Neural progenitor cell (in vitro differentiated cells): ENCODE measurements at regions not wholly inside any gene's neighbourhood (a gene's known extent, or its start where the extent isn't known, plus 50 kb on each side); places are given as distances from the start of the nearest gene placed in this dataset.
"Not testable (repeated sequence)": the region's sequence is repeated elsewhere in the genome, so short reads cannot be mapped to it uniquely, and the experiment has no call there.

Source experiments
- DNase-seq: peaks from one replicate; pipeline ENCODE4 v3.0.0-alpha.2; 2016; ENCODE audit warnings: low spot score
- H2AFZ ChIP-seq: fragments of 200-600 bp; sonication (generic); replicated peaks from 2 replicates; pipeline ENCODE4 v1.6.1; 2016; ENCODE audit warnings: antibody characterized with exemption
- H3F3A ChIP-seq: fragments of 200-600 bp; sonication (generic); 2 replicates; pipeline ENCODE4 v1.6.1; 2016; ENCODE audit warnings: antibody characterized with exemption, low read depth
- H3K27ac ChIP-seq: fragments of 200-600 bp; sonication (generic); 2 replicates; pipeline ENCODE4 v1.5.1; 2016; ENCODE audit warnings: mild to moderate bottlenecking
- H3K27me3 ChIP-seq: fragments of 200-600 bp; sonication (generic); 2 replicates; pipeline ENCODE4 v1.6.1; 2016; ENCODE audit warnings: mild to moderate bottlenecking, moderate library complexity
- H3K36me3 ChIP-seq: fragments of 200-600 bp; sonication (generic); 2 replicates; pipeline ENCODE4 v1.5.1; 2016
- H3K4me1 ChIP-seq: fragments of 200-600 bp; sonication (generic); 2 replicates; pipeline ENCODE4 v1.6.1; 2016; ENCODE audit warnings: mixed run types
- H3K4me2 ChIP-seq: fragments of 200-600 bp; sonication (generic); 2 replicates; pipeline ENCODE4 v1.6.1; 2016
- H3K4me3 ChIP-seq: fragments of 200-600 bp; sonication (generic); 2 replicates; pipeline ENCODE4 v1.5.1; 2016
- H3K79me2 ChIP-seq: fragments of 200-600 bp; sonication (generic); 2 replicates; pipeline ENCODE4 v1.6.1; 2016; ENCODE audit warnings: low read depth
- H3K9ac ChIP-seq: fragments of 200-600 bp; sonication (generic); 2 replicates; pipeline ENCODE4 v1.6.1; 2016
- H3K9me3 ChIP-seq: fragments of 200-600 bp; sonication (generic); 2 replicates; pipeline ENCODE4 v1.5.1; 2016; ENCODE audit warnings: low read depth
- H4K20me1 ChIP-seq: fragments of 200-600 bp; sonication (generic); 2 replicates; pipeline ENCODE4 v1.6.1; 2016; ENCODE audit warnings: low read depth
- H3K27ac Mint-ChIP-seq: 3 replicates; pipeline ENCODE4 v1.8.0; 2021; ENCODE audit warnings: mixed read lengths
- H3K27me3 Mint-ChIP-seq: 2 replicates; pipeline ENCODE4 v1.8.0; 2022; ENCODE audit warnings: low read depth, mild to moderate bottlenecking, inconsistent platforms, moderate library complexity, mixed read lengths; ENCODE audit not compliant: insufficient read depth
- H3K36me3 Mint-ChIP-seq: 3 replicates; pipeline ENCODE4 v1.8.0; 2021; ENCODE audit warnings: mixed read lengths
- H3K4me1 Mint-ChIP-seq: 3 replicates; pipeline ENCODE4 v1.8.0; 2021; ENCODE audit warnings: mixed read lengths
- H3K4me3 Mint-ChIP-seq: 3 replicates; pipeline ENCODE4 v1.8.0; 2021; ENCODE audit warnings: mild to moderate bottlenecking, moderate library complexity, mixed read lengths
- H3K9me3 Mint-ChIP-seq: 3 replicates; pipeline ENCODE4 v1.8.0; 2020; ENCODE audit warnings: mixed read lengths
- CTCF ChIP-seq: fragments of 200-600 bp; sonication (generic); IDR thresholded peaks from 2 replicates; pipeline ENCODE4 v1.5.1; 2017; ENCODE audit warnings: antibody characterized with exemption, mild to moderate bottlenecking

- not testable (repeated sequence) for H3K79me2 ChIP-seq, H3K9ac ChIP-seq, H3K27me3 ChIP-seq, H3K9me3 ChIP-seq, H2AFZ ChIP-seq, H3K27ac ChIP-seq, H3K27me3 Mint-ChIP-seq, DNase-seq, H3K4me3 Mint-ChIP-seq, H3K9me3 Mint-ChIP-seq, H4K20me1 ChIP-seq, H3K4me1 ChIP-seq, H3K4me1 Mint-ChIP-seq, H3K36me3 ChIP-seq, H3K27ac Mint-ChIP-seq, H3F3A ChIP-seq, H3K4me2 ChIP-seq, H3K36me3 Mint-ChIP-seq, H3K4me3 ChIP-seq
These were observed 119.2 kb downstream of the SEPTIN14 start for GRCh38 chr7:55743454-55743717.

GRCh38 chr7:55742651-55743453, 119.7 kb downstream of the SEPTIN14 start:
- DNase-seq, H3K27ac ChIP-seq, H3K4me3 Mint-ChIP-seq, H2AFZ ChIP-seq, H3K36me3 Mint-ChIP-seq, H3K36me3 ChIP-seq, H3K9me3 ChIP-seq, H3K27ac Mint-ChIP-seq, H3K9ac ChIP-seq, H3K27me3 ChIP-seq, H3K4me2 ChIP-seq, H3K4me1 ChIP-seq, H3K9me3 Mint-ChIP-seq, H3K79me2 ChIP-seq, H3K4me3 ChIP-seq, H3F3A ChIP-seq, H3K27me3 Mint-ChIP-seq, H4K20me1 ChIP-seq, H3K4me1 Mint-ChIP-seq: not testable (repeated sequence)

- H3K4me1 ChIP-seq, H3K9me3 Mint-ChIP-seq, H3K27me3 ChIP-seq, DNase-seq, H3K4me1 Mint-ChIP-seq, H3K27me3 Mint-ChIP-seq, H4K20me1 ChIP-seq, H3K79me2 ChIP-seq, H3K27ac ChIP-seq, H3K9me3 ChIP-seq, H3K36me3 ChIP-seq, H3K27ac Mint-ChIP-seq, H3K4me2 ChIP-seq, H3K4me3 Mint-ChIP-seq, H2AFZ ChIP-seq, H3K36me3 Mint-ChIP-seq, H3K4me3 ChIP-seq, H3F3A ChIP-seq, H3K9ac ChIP-seq: not testable (repeated sequence)
These were observed 120.6 kb downstream of the SEPTIN14 start for GRCh38 chr7:55741721-55742631.

GRCh38 chr7:55740633-55741250, 121.8 kb downstream of the SEPTIN14 start:
- not testable (repeated sequence) for H3K27ac Mint-ChIP-seq, H3K27me3 ChIP-seq, H4K20me1 ChIP-seq, H3K9me3 ChIP-seq, H3K36me3 ChIP-seq, H3K36me3 Mint-ChIP-seq, DNase-seq, H3K4me3 ChIP-seq, H3K27ac ChIP-seq, H3K4me1 Mint-ChIP-seq, H3F3A ChIP-seq, H3K27me3 Mint-ChIP-seq, H2AFZ ChIP-seq, H3K4me2 ChIP-seq, H3K4me1 ChIP-seq, H3K9me3 Mint-ChIP-seq, H3K79me2 ChIP-seq, H3K9ac ChIP-seq, H3K4me3 Mint-ChIP-seq

GRCh38 chr7:55740053-55740452, 122.5 kb downstream of the SEPTIN14 start:
- H3K27ac ChIP-seq, H3K36me3 ChIP-seq, H3K36me3 Mint-ChIP-seq, H3K4me1 Mint-ChIP-seq, H3K4me2 ChIP-seq, H3K9me3 Mint-ChIP-seq, H2AFZ ChIP-seq, H4K20me1 ChIP-seq, H3K9ac ChIP-seq, H3F3A ChIP-seq, DNase-seq, H3K4me3 ChIP-seq, H3K27me3 Mint-ChIP-seq, H3K27ac Mint-ChIP-seq, H3K27me3 ChIP-seq, H3K9me3 ChIP-seq, H3K79me2 ChIP-seq, H3K4me1 ChIP-seq, H3K4me3 Mint-ChIP-seq: not testable (repeated sequence)
- TF ChIP-seq CTCF: peak; percentile 4

GRCh38 chr7:55736641-55737221, 125.8 kb downstream of the SEPTIN14 start:
- H3K27me3 ChIP-seq, H3K4me1 Mint-ChIP-seq: not testable (repeated sequence)

More at GRCh38 chr7:55736641-55737221, 125.8 kb downstream of the SEPTIN14 start:
- not testable (repeated sequence) for H3K27me3 Mint-ChIP-seq, H4K20me1 ChIP-seq, H2AFZ ChIP-seq, H3K9ac ChIP-seq, H3K9me3 ChIP-seq, H3F3A ChIP-seq, H3K4me3 ChIP-seq, H3K79me2 ChIP-seq, H3K4me3 Mint-ChIP-seq, H3K27ac Mint-ChIP-seq, DNase-seq, H3K4me2 ChIP-seq, H3K36me3 Mint-ChIP-seq, H3K36me3 ChIP-seq, H3K4me1 ChIP-seq, H3K9me3 Mint-ChIP-seq, H3K27ac ChIP-seq
